Right renal cortex interstitium (tissue), 3 donors: ENCODE measurements at regions not wholly inside any gene's neighbourhood (a gene's known extent, or its start where the extent isn't known, plus 50 kb on each side); places are given as distances from the start of the nearest gene placed in this dataset.
A peak's percentile ranks its signal among the peaks of the same experiment; 100 is the strongest.
"Not testable (repeated sequence)": the region's sequence is repeated elsewhere in the genome, so short reads cannot be mapped to it uniquely, and the experiment has no call there.

Experiments used
- DNase-seq, 3 donors: peaks; one replicate each; pipeline ENCODE4 v3.0.0-alpha.2; 2013; ENCODE audit warnings: low read depth in 3 of 3, low spot score in 2 of 3

GRCh38 chr5:163692091-163692490 is 186.7 kb downstream of the MAT2B start:
- DNase-seq: no peak

- DNase-seq: peak; percentile 60 to 68 (median 62)
These were observed 190.6 kb downstream of the MAT2B start for GRCh38 chr5:163695830-163696578.

- DNase-seq: no peak
These were observed 191.1 kb downstream of the MAT2B start for GRCh38 chr5:163696579-163696887.

GRCh38 chr5:163706053-163706771 is 200.8 kb downstream of the MAT2B start:
- DNase-seq: no peak

- DNase-seq: no peak
These were observed 206.6 kb downstream of the MAT2B start for GRCh38 chr5:163712011-163712410.

- no peak for DNase-seq
These were observed 212.9 kb downstream of the MAT2B start for GRCh38 chr5:163718272-163718671.

GRCh38 chr5:163724305-163724704 is 218.9 kb downstream of the MAT2B start:
- DNase-seq: no peak

GRCh38 chr5:163727028-163727427 is 221.6 kb downstream of the MAT2B start:
- no peak for DNase-seq

GRCh38 chr5:163730206-163730756 is 224.9 kb downstream of the MAT2B start:
- DNase-seq: no peak

GRCh38 chr5:163731256-163731655 is 225.8 kb downstream of the MAT2B start:
- DNase-seq: no peak

- no peak for DNase-seq
These were observed 229.7 kb downstream of the MAT2B start for GRCh38 chr5:163735069-163735468.

GRCh38 chr5:163747586-163747985 is 242.2 kb downstream of the MAT2B start:
- peak in 1 of 3 donors; percentile 21 for DNase-seq

- no peak for DNase-seq
These were observed 243.5 kb downstream of the MAT2B start for GRCh38 chr5:163748934-163749333.

- not testable (repeated sequence) for DNase-seq
These were observed 245.0 kb downstream of the MAT2B start for GRCh38 chr5:163750415-163750814.

GRCh38 chr5:163755505-163755904 is 250.1 kb downstream of the MAT2B start:
- DNase-seq: no peak

GRCh38 chr5:163756170-163756569 is 250.8 kb downstream of the MAT2B start:
- DNase-seq: no peak

- DNase-seq: no peak
These were observed 251.9 kb downstream of the MAT2B start for GRCh38 chr5:163757344-163757743.

GRCh38 chr5:163758283-163758711 is 252.9 kb downstream of the MAT2B start:
- no peak for DNase-seq

GRCh38 chr5:163759000-163759704 is 253.7 kb downstream of the MAT2B start:
- DNase-seq: no peak

GRCh38 chr5:163760498-163760897 is 255.1 kb downstream of the MAT2B start:
- no peak for DNase-seq

GRCh38 chr5:163766936-163767670 is 261.7 kb downstream of the MAT2B start:
- DNase-seq: no peak
